GM23338 (cell line): ENCODE measurements at regions not wholly inside any gene's neighbourhood (a gene's known extent, or its start where the extent isn't known, plus 50 kb on each side); places are given as distances from the start of the nearest gene placed in this dataset.

ENCODE experiments used
- ATAC-seq: fragments of 200-7000 bp; cut with Tn5 transposase; 3 replicates; pipeline ENCODE4 v1.9.1; 2020
- DNase-seq: peaks from one replicate; pipeline ENCODE4 v3.0.0-alpha.2; 2015; ENCODE audit warnings: low spot score
- H2AFZ ChIP-seq: fragments of 200-600 bp; sonication (generic); 2 replicates; pipeline ENCODE4 v1.8.0; 2016; ENCODE audit warnings: antibody characterized with exemption, mild to moderate bottlenecking, moderate library complexity
- H3F3A ChIP-seq: fragments of 200-600 bp; sonication (generic); replicated peaks from 2 replicates; pipeline ENCODE4 v1.8.0; 2017; ENCODE audit warnings: antibody characterized with exemption, mixed run types, low read depth
- H3K27ac ChIP-seq: fragments of 200-600 bp; sonication (generic); 2 replicates; pipeline ENCODE4 v1.6.1; 2016; ENCODE audit warnings: low read depth
- H3K27me3 ChIP-seq: fragments of 200-600 bp; sonication (generic); 2 replicates; pipeline ENCODE4 v1.8.0; 2016; ENCODE audit warnings: mild to moderate bottlenecking, mixed run types, moderate library complexity; ENCODE audit not compliant: insufficient read depth
- H3K36me3 ChIP-seq: fragments of 200-600 bp; sonication (generic); 2 replicates; pipeline ENCODE4 v1.8.0; 2016; ENCODE audit warnings: mild to moderate bottlenecking; ENCODE audit not compliant: insufficient read depth
- H3K4me1 ChIP-seq: fragments of 200-600 bp; sonication (generic); 2 replicates; pipeline ENCODE4 v1.8.0; 2016; ENCODE audit warnings: mild to moderate bottlenecking, moderate library complexity; ENCODE audit not compliant: insufficient read depth
- H3K4me2 ChIP-seq: fragments of 200-600 bp; sonication (generic); 2 replicates; pipeline ENCODE4 v1.7.1; 2017; ENCODE audit warnings: mixed run types
- H3K4me3 ChIP-seq: fragments of 200-600 bp; sonication (generic); 2 replicates; pipeline ENCODE4 v1.6.1; 2016; ENCODE audit warnings: mixed run types
- H3K79me2 ChIP-seq: fragments of 200-600 bp; sonication (generic); replicated peaks from 2 replicates; pipeline ENCODE4 v1.8.0; 2017; ENCODE audit warnings: mild to moderate bottlenecking; ENCODE audit not compliant: insufficient read depth
- H3K9me2 ChIP-seq: fragments of 200-600 bp; sonication (generic); 2 replicates; pipeline ENCODE4 v1.8.0; 2017; ENCODE audit not compliant: insufficient read depth
- H4K20me1 ChIP-seq: fragments of 200-600 bp; sonication (generic); replicated peaks from 2 replicates; pipeline ENCODE4 v1.8.0; 2017; ENCODE audit warnings: mild to moderate bottlenecking; ENCODE audit not compliant: insufficient read depth
- H3K27ac Mint-ChIP-seq: 2 replicates; pipeline ENCODE4 v1.8.0; 2020; ENCODE audit warnings: inconsistent platforms, mild to moderate bottlenecking, moderate library complexity, mixed read lengths
- H3K27me3 Mint-ChIP-seq: 3 replicates; pipeline ENCODE4 v1.8.0; 2022; ENCODE audit warnings: low read depth, mild to moderate bottlenecking, moderate library complexity, mixed read lengths, inconsistent platforms; ENCODE audit not compliant: insufficient read depth, poor library complexity
- H3K36me3 Mint-ChIP-seq: 3 replicates; pipeline ENCODE4 v1.8.0; 2021; ENCODE audit warnings: low read depth, mild to moderate bottlenecking, inconsistent platforms, moderate library complexity, mixed read lengths
- H3K4me1 Mint-ChIP-seq: 3 replicates; pipeline ENCODE4 v1.8.0; 2020; ENCODE audit warnings: mild to moderate bottlenecking, inconsistent platforms, mixed read lengths
- H3K4me3 Mint-ChIP-seq: 3 replicates; pipeline ENCODE4 v1.8.0; 2021; ENCODE audit warnings: moderate library complexity, mild to moderate bottlenecking, inconsistent platforms, mixed read lengths
- H3K9me3 Mint-ChIP-seq: 3 replicates; pipeline ENCODE4 v1.8.0; 2020; ENCODE audit warnings: moderate library complexity, mild to moderate bottlenecking, inconsistent platforms, mixed read lengths
- CREB1 ChIP-seq: fragments of 250-450 bp; sonication (Bioruptor Pico); IDR thresholded peaks from 2 replicates; pipeline ENCODE4 v1.5.0; 2020; ENCODE audit warnings: low read depth, mild to moderate bottlenecking, moderate library complexity
- CTCF ChIP-seq, 2 experiments: fragments of 200-600 bp in 1 of 2; sonication (generic) in 1 of 2; conservative IDR thresholded peaks; 2 replicates each; pipeline versions ENCODE4 v1.5.1 to v1.6.1; 2016 to 2017; ENCODE audit warnings: antibody characterized with exemption in 2 of 2, low read depth in 2 of 2, mild to moderate bottlenecking in 2 of 2, moderate library complexity in 1 of 2
- ETS1 ChIP-seq: IDR thresholded peaks from 2 replicates; pipeline ENCODE4 v1.6.1; 2016; ENCODE audit warnings: antibody characterized with exemption
- EZH2 ChIP-seq: fragments of 200-600 bp; sonication (generic); IDR thresholded peaks from one replicate; pipeline ENCODE4 v1.8.0; 2017; ENCODE audit warnings: antibody characterized with exemption, mild to moderate bottlenecking, low read depth; ENCODE audit not compliant: unreplicated experiment
- EZH2phosphoT487 ChIP-seq: fragments of 200-600 bp; sonication (generic); IDR thresholded peaks from one replicate; pipeline ENCODE4 v1.8.1; 2018; ENCODE audit warnings: antibody characterized with exemption; ENCODE audit not compliant: unreplicated experiment
- JUNB ChIP-seq: IDR thresholded peaks from one replicate; pipeline ENCODE4 v1.6.1; 2016; ENCODE audit warnings: antibody characterized with exemption; ENCODE audit not compliant: unreplicated experiment
- NANOG ChIP-seq: IDR thresholded peaks from 2 replicates; pipeline ENCODE4 v1.6.1; 2016; ENCODE audit warnings: antibody characterized with exemption, borderline replicate concordance
- POLR2AphosphoS5 ChIP-seq: IDR thresholded peaks from 2 replicates; pipeline ENCODE4 v1.6.1; 2016; ENCODE audit warnings: antibody characterized with exemption, low read depth
- REST ChIP-seq: IDR thresholded peaks from one replicate; pipeline ENCODE4 v1.6.1; 2018; ENCODE audit warnings: antibody characterized with exemption; ENCODE audit not compliant: unreplicated experiment
- STAT1 ChIP-seq: IDR thresholded peaks from one replicate; pipeline ENCODE4 v1.6.1; 2016; ENCODE audit warnings: antibody characterized with exemption; ENCODE audit not compliant: unreplicated experiment
- ZNF114 ChIP-seq: fragments of 250-450 bp; sonication (Bioruptor Pico); IDR thresholded peaks from 2 replicates; pipeline ENCODE4 v1.5.0; 2020; ENCODE audit warnings: mild to moderate bottlenecking, moderate library complexity
- ZNF331 ChIP-seq: fragments of 250-450 bp; sonication (Bioruptor Pico); IDR thresholded peaks from 2 replicates; pipeline ENCODE4 v1.5.0; 2020; ENCODE audit warnings: low read depth, mild to moderate bottlenecking, moderate library complexity
- ZNF462 ChIP-seq: fragments of 250-450 bp; sonication (Bioruptor Pico); IDR thresholded peaks from 2 replicates; pipeline ENCODE4 v1.5.0; 2020; ENCODE audit warnings: mild to moderate bottlenecking, moderate library complexity

GRCh38 chr6:163904186-163904585 is 489.7 kb downstream of the QKI start (continued):
- TF ChIP-seq REST (no peak), JUNB (no peak), STAT1 (no peak), CTCF (conservative IDR thresholded peaks at IDR 0.05; ENCODE audit: low read depth in 2 of 2) (no peak), EZH2 (no peak), ZNF331 (CRISPR knock-in tag) (no peak), EZH2phosphoT487 (no peak), NANOG (no peak), ETS1 (no peak), POLR2AphosphoS5 (no peak), ZNF114 (CRISPR knock-in tag) (no peak), CREB1 (CRISPR knock-in tag) (no peak)

GRCh38 chr6:163903541-163903940 is 489.0 kb downstream of the QKI start:
- Mint-ChIP-seq H3K4me1 (peaks cover 9% of the 10 kb centered on the region; the same call in 2 of the 3 replicates), H3K36me3 (no peaks in the 10 kb centered on the region), H3K27me3 (no peaks in the 10 kb centered on the region), H3K27ac (no peak overlapping the region), H3K4me3 (no peak overlapping the region), H3K9me3 (no peaks in the 10 kb centered on the region)
- DNase-seq (no peak), ATAC-seq (no peak)
- H3K27me3 ChIP-seq, result no peaks in the 10 kb centered on the region
- no peaks in the 10 kb centered on the region for H3K4me1 ChIP-seq
- no peak overlapping the region for H2AFZ ChIP-seq
- no peak overlapping the region for H3K27ac ChIP-seq
- no peaks in the 10 kb centered on the region for H4K20me1 ChIP-seq
- H3K9me2 ChIP-seq, result 0 out of 2 replicates have a peak, but pooled peaks cover 4% of the 10 kb centered on the region
- TF ChIP-seq JUNB (no peak), ZNF114 (CRISPR knock-in tag) (no peak), EZH2 (no peak), ZNF462 (no peak)
- H3K79me2 ChIP-seq, result no peaks in the 10 kb centered on the region
- H3K4me3 ChIP-seq, result no peak overlapping the region
- no peaks in the 10 kb centered on the region for H3F3A ChIP-seq
- no peak overlapping the region for H3K4me2 ChIP-seq
- H3K36me3 ChIP-seq, result no peaks in the 10 kb centered on the region
